Right lobe of liver (tissue), 4 donors: ENCODE measurements at regions not wholly inside any gene's neighbourhood (a gene's known extent, or its start where the extent isn't known, plus 50 kb on each side); places are given as distances from the start of the nearest gene placed in this dataset.

Experiments
- POLR2A ChIP-seq: fragments of 450-650 bp; IDR thresholded peaks from one replicate; pipeline ENCODE4 v1.6.1; 2017; ENCODE audit warnings: antibody characterized with exemption, mild to moderate bottlenecking
- TF ChIP-seq, protein P1 (sequence below), 4 donors: fragments of 200-600 bp in 3 of 4; fragments of 450-650 bp in 1 of 4; IDR thresholded peaks; one replicate each; pipeline versions ENCODE4 v1.5.1 to v1.8.0; 2016 to 2022; ENCODE audit warnings: antibody characterized with exemption in 4 of 4, mild to moderate bottlenecking in 2 of 4
- donor health status: DM: no; HTN: no; CAD: no.
- donor health status: DM: no; HTN: no; CAD: no.
- donor health status: DM: no; HTN: yes; CAD: no.

DNA sequence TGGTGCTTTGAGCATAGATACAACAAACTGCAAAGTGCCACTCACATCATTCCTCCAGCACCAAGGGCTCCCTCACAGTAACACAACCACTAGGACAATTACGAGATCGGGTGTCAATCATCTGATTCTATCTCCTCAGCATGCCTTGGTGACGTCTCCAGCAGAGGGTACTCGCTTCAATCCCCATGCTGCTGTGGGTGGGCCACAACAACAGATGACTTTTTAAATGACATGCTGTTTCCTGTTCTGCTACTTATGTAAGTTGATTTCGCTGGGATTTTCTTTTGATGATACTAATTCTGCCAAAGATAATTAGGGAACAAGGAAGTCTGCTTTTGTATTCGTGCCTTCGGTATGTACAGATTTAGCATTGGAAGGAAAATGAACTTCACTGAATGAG is 1113.0 kb downstream of the BCL11A start:
- TF ChIP-seq POLR2A: no peak
- TF ChIP-seq, protein P1, sequence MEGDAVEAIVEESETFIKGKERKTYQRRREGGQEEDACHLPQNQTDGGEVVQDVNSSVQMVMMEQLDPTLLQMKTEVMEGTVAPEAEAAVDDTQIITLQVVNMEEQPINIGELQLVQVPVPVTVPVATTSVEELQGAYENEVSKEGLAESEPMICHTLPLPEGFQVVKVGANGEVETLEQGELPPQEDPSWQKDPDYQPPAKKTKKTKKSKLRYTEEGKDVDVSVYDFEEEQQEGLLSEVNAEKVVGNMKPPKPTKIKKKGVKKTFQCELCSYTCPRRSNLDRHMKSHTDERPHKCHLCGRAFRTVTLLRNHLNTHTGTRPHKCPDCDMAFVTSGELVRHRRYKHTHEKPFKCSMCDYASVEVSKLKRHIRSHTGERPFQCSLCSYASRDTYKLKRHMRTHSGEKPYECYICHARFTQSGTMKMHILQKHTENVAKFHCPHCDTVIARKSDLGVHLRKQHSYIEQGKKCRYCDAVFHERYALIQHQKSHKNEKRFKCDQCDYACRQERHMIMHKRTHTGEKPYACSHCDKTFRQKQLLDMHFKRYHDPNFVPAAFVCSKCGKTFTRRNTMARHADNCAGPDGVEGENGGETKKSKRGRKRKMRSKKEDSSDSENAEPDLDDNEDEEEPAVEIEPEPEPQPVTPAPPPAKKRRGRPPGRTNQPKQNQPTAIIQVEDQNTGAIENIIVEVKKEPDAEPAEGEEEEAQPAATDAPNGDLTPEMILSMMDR (IDR thresholded peaks at IDR 0.05): no peak
